ENCODE measurements at regions not wholly inside any gene's neighbourhood (a gene's known extent, or its start where the extent isn't known, plus 50 kb on each side); places are given as distances from the start of the nearest gene placed in this dataset.

- no peaks in the 10 kb centered on the region for H3K4me1 ChIP-seq (ENCODE audit: control insufficient read depth, insufficient read depth, low read length)
- no peak overlapping the region for H3K4me3 ChIP-seq
- no peaks in the 10 kb centered on the region for H4K20me1 ChIP-seq (ENCODE audit: control insufficient read depth, insufficient read depth)
- FAIRE-seq (no peak), ATAC-seq (no peak), DNase-seq (ENCODE audit: low read depth, low spot score) (no peak)
- ChIA-PET CTCF (interaction anchor here (0.8 to 1.8 kb wide), 4 partner anchors 8 to 23 kb away, joined by 3 to 5 read pairs (median 3); no protein-coding TSS in a partner anchor), POLR2A (no interaction called here), RAD21 (ENCODE audit: unreplicated experiment) (interaction anchor here (0.9 kb wide), 1 partner anchor 16 kb away, joined by 3 read pairs; no protein-coding TSS in a partner anchor), SMC1A (ENCODE audit: uncharacterized antibody, unreplicated experiment) (interaction anchor here (1.1 to 5.4 kb wide), 6 partner anchors 8 to 252 kb away, joined by 3 to 25 read pairs (median 10); no protein-coding TSS in a partner anchor)
- no peaks in the 10 kb centered on the region for H3K27me3 ChIP-seq (replicated peaks in 1 of 2; ENCODE audit: control insufficient read depth in 2 of 2, insufficient read depth in 2 of 2, low read length in 1 of 2)
- no peaks in the 10 kb centered on the region for H3K79me2 ChIP-seq (ENCODE audit: control insufficient read depth, insufficient read depth, low read length)
- no peak overlapping the region for H3K4me2 ChIP-seq (ENCODE audit: control insufficient read depth, insufficient read depth)
- BruUV-seq (replicated peaks): no TSS peak
- H3K36me3 ChIP-seq (ENCODE audit: control insufficient read depth in 2 of 2, insufficient read depth in 2 of 2, low read length in 1 of 2): no peaks in the 10 kb centered on the region
- H3K9ac ChIP-seq (ENCODE audit: control insufficient read depth, insufficient read depth, low read length): no peak overlapping the region
- WGBS (ENCODE audit: insufficient coverage, insufficient replicate concordance, low lambda C conversion rate, missing lambda C conversion rate): 26% methylated on average over 2 of the region's 2 CpGs
- TF ChIP-seq NFYA (IDR thresholded peaks at IDR 0.05; ENCODE audit: borderline replicate concordance, low read depth, low read length) (no peak), SUPT20H (IDR thresholded peaks at IDR 0.05; ENCODE audit: borderline replicate concordance, control insufficient read depth, low read depth, low read length) (no peak), BCLAF1 (IDR thresholded peaks at IDR 0.05) (no peak), BRCA1 (IDR thresholded peaks at IDR 0.05; ENCODE audit: low read depth, low read length) (no peak), DPF2 (IDR thresholded peaks at IDR 0.05) (no peak), CBFB (IDR thresholded peaks at IDR 0.05; ENCODE audit: low read depth) (no peak), ZSCAN29 (IDR thresholded peaks at IDR 0.05) (no peak), CBX3 (IDR thresholded peaks at IDR 0.05; ENCODE audit: borderline replicate concordance, low read depth) (no peak), IRF4 (IDR thresholded peaks at IDR 0.05; ENCODE audit: low read depth, low read length) (no peak)
- H3K9me3 ChIP-seq (replicated peaks; ENCODE audit: control insufficient read depth, insufficient read depth, low read length): no peaks in the 10 kb centered on the region; the same call in 2 of the 3 replicates
- in situ Hi-C loops (cut with MboI): no loop called here
- no peak overlapping the region for H3K27ac ChIP-seq (ENCODE audit: control insufficient read depth, insufficient read depth)
- H2AFZ ChIP-seq (ENCODE audit: control insufficient read depth, low read depth, low read length): no peak overlapping the region
- intact Hi-C loops (cut with micrococcal nuclease; ENCODE audit: unreplicated experiment): no loop called here
Measured at GRCh38 chr13:79796136-79796535, 315.2 kb downstream of the NDFIP2 start.

Measured in GM12878 (cell line).